Neural cell (in vitro differentiated cells): ENCODE measurements at regions not wholly inside any gene's neighbourhood (a gene's known extent, or its start where the extent isn't known, plus 50 kb on each side); places are given as distances from the start of the nearest gene placed in this dataset.

ENCODE experiments used
- EZH2 ChIP-seq: fragments of 200-600, 300-800 bp; shearing (Covaris generic), sonication (generic); IDR thresholded peaks from 2 replicates; pipeline ENCODE4 v1.6.1; 2014; ENCODE audit warnings: antibody characterized with exemption, low read length, borderline replicate concordance, mild to moderate bottlenecking; ENCODE audit not compliant: insufficient read depth, poor library complexity, severe bottlenecking
- TAF1 ChIP-seq: IDR thresholded peaks from 2 replicates; pipeline ENCODE4 v1.6.1; 2012; ENCODE audit warnings: low read depth
- TF ChIP-seq, protein P1 (sequence below): fragments of 450-650 bp; IDR thresholded peaks from 2 replicates; pipeline ENCODE4 v1.5.1; 2014; ENCODE audit warnings: antibody characterized with exemption, mild to moderate bottlenecking, moderate library complexity; ENCODE audit not compliant: poor library complexity, severe bottlenecking

DNA sequence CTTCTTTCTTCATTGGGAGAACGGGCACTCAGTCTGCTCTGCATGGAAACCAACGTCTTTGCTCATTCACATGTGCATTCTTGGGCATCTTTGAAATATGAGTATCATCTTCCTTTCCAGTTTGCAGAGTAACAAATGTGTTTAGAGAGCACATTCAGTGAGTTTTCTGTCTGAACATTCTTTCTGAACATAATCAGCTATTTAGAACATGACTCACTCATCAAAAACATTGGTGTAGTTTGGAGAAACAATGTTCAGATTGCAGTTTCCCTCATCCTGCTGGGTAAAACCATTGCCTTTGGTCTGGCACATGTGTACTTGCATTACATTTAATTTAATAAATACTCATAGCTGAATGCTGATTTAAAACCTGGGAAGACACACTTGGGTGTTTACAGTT, 81.5 kb upstream of the F9 start:
- TF ChIP-seq, protein P1, sequence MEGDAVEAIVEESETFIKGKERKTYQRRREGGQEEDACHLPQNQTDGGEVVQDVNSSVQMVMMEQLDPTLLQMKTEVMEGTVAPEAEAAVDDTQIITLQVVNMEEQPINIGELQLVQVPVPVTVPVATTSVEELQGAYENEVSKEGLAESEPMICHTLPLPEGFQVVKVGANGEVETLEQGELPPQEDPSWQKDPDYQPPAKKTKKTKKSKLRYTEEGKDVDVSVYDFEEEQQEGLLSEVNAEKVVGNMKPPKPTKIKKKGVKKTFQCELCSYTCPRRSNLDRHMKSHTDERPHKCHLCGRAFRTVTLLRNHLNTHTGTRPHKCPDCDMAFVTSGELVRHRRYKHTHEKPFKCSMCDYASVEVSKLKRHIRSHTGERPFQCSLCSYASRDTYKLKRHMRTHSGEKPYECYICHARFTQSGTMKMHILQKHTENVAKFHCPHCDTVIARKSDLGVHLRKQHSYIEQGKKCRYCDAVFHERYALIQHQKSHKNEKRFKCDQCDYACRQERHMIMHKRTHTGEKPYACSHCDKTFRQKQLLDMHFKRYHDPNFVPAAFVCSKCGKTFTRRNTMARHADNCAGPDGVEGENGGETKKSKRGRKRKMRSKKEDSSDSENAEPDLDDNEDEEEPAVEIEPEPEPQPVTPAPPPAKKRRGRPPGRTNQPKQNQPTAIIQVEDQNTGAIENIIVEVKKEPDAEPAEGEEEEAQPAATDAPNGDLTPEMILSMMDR: no peak
- no peak for TF ChIP-seq TAF1
- no peak for TF ChIP-seq EZH2
